Peyer's patch (tissue), 4 donors: ENCODE measurements at regions not wholly inside any gene's neighbourhood (a gene's known extent, or its start where the extent isn't known, plus 50 kb on each side); places are given as distances from the start of the nearest gene placed in this dataset.

Source experiments
- CTCF ChIP-seq, 6 experiments: fragments of 450-650 bp in 4 of 6; fragments of 200-600 bp in 2 of 6; sonication (generic) in 1 of 6; IDR thresholded peaks; one replicate each; pipeline ENCODE4 v1.5.1; 2017 to 2019; ENCODE audit warnings: antibody characterized with exemption in 6 of 6, mild to moderate bottlenecking in 3 of 6, moderate library complexity in 1 of 6
- POLR2A ChIP-seq, 2 donors: fragments of 450-650 bp; IDR thresholded peaks; one replicate each; pipeline ENCODE4 v1.5.1; 2017; ENCODE audit warnings: antibody characterized with exemption in 2 of 2, mild to moderate bottlenecking in 2 of 2, moderate library complexity in 2 of 2

- TF ChIP-seq CTCF (IDR thresholded peaks at IDR 0.05): no peak
- no peak for TF ChIP-seq POLR2A (IDR thresholded peaks at IDR 0.05)
Observed at GRCh38 chr20:39338469-39339376, 376.6 kb downstream of the DHX35 start.
